Activated CD4-positive, alpha-beta T cell treated with anti-CD3 and anti-CD28 coated beads for 4 hours (primary cell): ENCODE measurements at regions not wholly inside any gene's neighbourhood (a gene's known extent, or its start where the extent isn't known, plus 50 kb on each side); places are given as distances from the start of the nearest gene placed in this dataset.
"Not testable (repeated sequence)": the region's sequence is repeated elsewhere in the genome, so short reads cannot be mapped to it uniquely, and the experiment has no call there.

Source experiments
- DNase-seq, 2 donors: peaks; one replicate each; pipeline ENCODE4 v3.0.0-alpha.2; 2020

DNA sequence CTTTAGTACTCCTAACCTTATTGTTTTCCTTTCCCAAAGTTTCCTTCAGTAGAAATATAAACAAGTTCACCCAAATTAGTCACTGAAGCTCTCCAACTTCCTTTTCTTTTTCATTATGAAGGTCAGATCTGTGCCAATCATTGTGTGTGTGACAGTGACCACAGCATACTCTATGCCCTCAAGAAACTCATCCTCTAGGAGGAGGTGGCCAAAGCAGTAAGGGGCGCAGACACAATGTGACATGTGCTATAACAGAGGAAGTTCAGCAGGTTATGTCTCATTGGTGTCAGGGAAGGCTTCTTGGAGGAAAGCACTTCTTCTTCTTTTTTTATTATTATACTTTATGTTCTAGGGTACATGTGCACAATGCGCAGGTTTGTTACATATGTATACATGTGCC lies 60.0 kb upstream of the PSME4 start:
- no peak for DNase-seq

GRCh38 chr2:54030396-54030741 lies 59.6 kb upstream of the PSME4 start:
- DNase-seq, result no peak

DNA sequence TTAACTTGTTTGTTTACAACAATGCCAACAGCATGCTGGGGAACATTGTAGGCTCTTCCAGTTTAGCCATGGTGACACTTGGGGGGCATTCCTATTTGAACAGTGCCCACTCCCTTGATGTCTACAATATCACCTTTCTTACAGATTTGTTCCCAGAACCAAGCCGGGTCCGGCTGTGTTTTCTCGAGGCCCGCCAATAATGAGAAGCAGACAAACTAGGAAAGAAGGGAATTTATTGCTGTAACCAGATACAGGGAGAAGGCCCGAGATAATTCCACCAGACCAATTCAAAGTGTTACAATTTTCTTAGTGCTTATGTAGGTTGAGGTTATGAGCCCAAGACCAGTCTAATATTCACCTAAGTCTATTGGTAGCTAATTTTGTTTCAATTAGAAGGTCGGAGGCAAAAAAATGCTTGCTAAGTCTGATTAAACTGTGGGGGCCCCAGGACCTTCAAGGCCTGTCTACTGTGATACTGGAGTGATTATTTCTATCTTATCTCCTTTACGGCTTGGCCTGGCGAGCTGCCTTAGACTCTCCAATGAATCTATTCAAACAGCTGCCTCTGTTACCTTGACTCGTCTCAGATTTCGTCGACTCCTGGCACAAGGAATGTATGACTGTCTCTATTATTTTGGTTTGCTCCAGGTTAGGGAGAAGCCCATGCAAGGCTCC lies 59.1 kb upstream of the PSME4 start:
- no peak for DNase-seq

GRCh38 chr2:54025463-54026075 lies 54.8 kb upstream of the PSME4 start:
- DNase-seq, result not testable (repeated sequence)

GRCh38 chr2:54024576-54024975 lies 53.8 kb upstream of the PSME4 start:
- no peak for DNase-seq

DNA sequence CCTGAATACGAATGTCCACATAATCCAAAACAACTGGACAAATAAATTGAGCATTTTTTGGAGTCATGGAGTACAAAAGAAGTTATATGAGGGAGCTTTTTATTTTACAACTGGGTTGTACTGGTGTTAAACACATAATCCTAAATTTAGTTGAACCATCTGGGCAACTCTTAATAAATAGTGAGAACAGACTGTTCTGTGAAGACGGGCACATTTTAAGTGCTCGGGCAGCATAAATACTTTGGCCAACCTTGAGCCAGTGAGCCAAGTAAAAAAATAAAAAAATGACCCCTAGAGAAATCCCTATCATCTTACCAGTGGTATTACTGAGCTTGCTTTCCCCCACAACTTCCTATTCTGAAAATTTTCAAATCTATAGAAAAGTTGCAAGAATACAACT lies 50.9 kb upstream of the PSME4 start:
- DNase-seq, result no peak

- no peak for DNase-seq
Measured at GRCh38 chr2:54020793-54021414, 50.1 kb upstream of the PSME4 start.
